Activated naive CD8-positive, alpha-beta T cell treated with anti-CD3 and anti-CD28 coated beads, Interleukin-2, amount 50 U/mL, for 24 hours (primary cell): ENCODE measurements at regions not wholly inside any gene's neighbourhood (a gene's known extent, or its start where the extent isn't known, plus 50 kb on each side); places are given as distances from the start of the nearest gene placed in this dataset.

Experiments used
- ATAC-seq: fragments of 150-1000 bp; cut with Tn5 transposase; one replicate; pipeline ENCODE4 v1.10.0; 2021
- DNase-seq: peaks from one replicate; pipeline ENCODE4 v3.0.0; 2021
- H3K27ac Mint-ChIP-seq: one replicate; pipeline ENCODE4 v1.8.0; 2021; ENCODE audit warnings: mild to moderate bottlenecking, mixed read lengths
- H3K27me3 Mint-ChIP-seq: one replicate; pipeline ENCODE4 v1.8.0; 2021; ENCODE audit warnings: mixed read lengths
- H3K36me3 Mint-ChIP-seq: one replicate; pipeline ENCODE4 v1.8.0; 2021; ENCODE audit warnings: low read depth, mixed read lengths
- H3K4me1 Mint-ChIP-seq: one replicate; pipeline ENCODE4 v1.8.0; 2021; ENCODE audit warnings: mixed read lengths
- H3K4me3 Mint-ChIP-seq: one replicate; pipeline ENCODE4 v1.8.0; 2021; ENCODE audit warnings: mild to moderate bottlenecking, moderate library complexity, mixed read lengths
- H3K9me3 Mint-ChIP-seq: one replicate; pipeline ENCODE4 v1.8.0; 2021; ENCODE audit warnings: mixed read lengths

DNA sequence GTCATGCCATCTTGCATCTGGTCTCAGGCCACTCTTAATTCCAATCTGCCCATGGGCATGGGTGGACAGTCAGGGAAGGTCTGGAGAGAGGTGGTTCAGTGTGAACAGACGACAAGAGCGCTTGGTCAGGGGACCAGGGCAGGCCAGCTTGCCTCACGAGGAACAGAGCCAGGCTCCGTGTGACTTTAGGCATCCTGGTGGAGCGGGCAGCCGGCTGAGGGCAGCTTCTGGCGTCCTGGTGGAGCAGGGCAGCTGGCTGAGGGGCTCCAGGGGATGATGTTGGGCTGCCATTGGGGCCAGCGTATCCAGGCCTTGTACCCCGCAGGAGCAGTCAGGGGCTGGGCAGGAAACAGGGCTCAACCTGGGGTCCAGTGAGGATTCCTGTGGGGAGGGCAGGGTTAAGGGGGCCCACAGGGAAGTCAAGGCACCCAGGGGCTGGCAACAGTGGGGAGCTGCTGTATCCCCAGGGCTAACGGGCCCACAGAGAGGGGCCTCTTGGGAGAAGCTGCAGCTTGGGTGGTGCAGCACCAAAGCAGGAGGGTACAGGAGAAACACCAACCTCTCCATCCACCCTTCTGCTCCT lies 197.9 kb upstream of the TWIST2 start:
- Mint-ChIP-seq H3K27ac (no peak overlapping the region), H3K36me3 (no peaks in the 10 kb centered on the region), H3K9me3 (no peaks in the 10 kb centered on the region), H3K4me1 (no peaks in the 10 kb centered on the region), H3K27me3 (peaks cover 7% of the 10 kb centered on the region), H3K4me3 (no peak overlapping the region)
- DNase-seq (no peak), ATAC-seq (no peak)

DNA sequence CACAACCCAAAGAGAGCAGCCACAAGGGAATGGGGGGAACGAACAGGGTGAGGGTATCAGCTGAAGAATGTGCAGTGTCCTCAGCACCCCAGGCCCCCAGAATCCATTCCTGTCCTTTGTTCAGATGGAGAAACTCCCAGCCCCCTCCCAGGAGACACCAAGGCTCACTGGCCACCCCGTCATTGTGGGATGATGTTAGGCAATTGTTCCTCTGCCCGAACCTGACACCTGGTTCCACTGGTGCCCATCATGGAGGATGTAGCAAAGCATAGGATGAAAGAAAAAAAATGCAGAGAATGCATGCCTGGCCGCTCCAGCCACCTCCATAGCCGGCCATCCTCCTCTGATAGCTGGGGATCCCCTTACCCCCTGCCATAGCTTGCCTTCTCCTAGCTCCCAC lies 197.3 kb upstream of the TWIST2 start:
- Mint-ChIP-seq H3K4me1 (no peaks in the 10 kb centered on the region), H3K36me3 (no peaks in the 10 kb centered on the region), H3K9me3 (no peaks in the 10 kb centered on the region), H3K27me3 (peaks cover 8% of the 10 kb centered on the region), H3K4me3 (no peak overlapping the region), H3K27ac (no peak overlapping the region)
- no peak for DNase-seq
- ATAC-seq = no peak

DNA sequence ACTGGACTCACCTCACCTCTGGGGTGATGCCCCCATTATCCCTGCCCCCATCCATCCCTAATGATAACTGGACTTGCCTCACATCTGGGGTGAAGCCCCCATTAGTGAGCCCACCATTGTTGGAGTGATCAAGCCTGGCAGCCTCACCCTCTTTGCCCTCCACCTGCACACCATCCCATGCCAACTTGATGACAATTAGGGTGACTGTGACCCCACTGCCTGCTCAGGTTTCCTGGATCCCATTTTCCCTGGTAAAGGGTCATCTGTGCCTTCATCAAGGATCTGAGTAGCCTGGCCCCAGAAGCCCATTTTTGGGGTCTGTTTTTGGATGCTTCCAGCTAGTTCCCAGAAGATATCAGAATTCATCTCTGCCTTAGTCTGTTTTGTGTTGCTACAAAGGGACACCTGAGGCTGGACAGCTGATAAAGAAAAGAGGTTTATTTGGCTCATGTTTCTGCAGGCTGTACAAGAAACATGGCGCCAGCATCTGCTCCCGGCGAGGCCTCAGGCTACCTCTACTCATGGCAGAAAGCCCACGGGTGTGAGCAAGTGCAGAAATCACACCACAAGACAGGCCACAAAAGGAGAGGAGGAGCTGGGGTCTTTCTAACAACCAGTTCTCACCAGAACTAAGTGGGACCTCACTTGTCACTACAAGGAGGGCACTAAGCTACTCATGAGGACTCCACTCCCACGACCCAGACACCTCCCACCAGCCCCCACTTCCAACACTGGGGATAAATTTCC lies 196.4 kb upstream of the TWIST2 start:
- H3K4me3 Mint-ChIP-seq = no peak overlapping the region
- H3K27ac Mint-ChIP-seq = no peak overlapping the region
- ATAC-seq = no peak
- no peaks in the 10 kb centered on the region for H3K9me3 Mint-ChIP-seq
- peaks cover 9% of the 10 kb centered on the region for H3K27me3 Mint-ChIP-seq
- H3K36me3 Mint-ChIP-seq = no peaks in the 10 kb centered on the region
- DNase-seq = no peak
- no peaks in the 10 kb centered on the region for H3K4me1 Mint-ChIP-seq

DNA sequence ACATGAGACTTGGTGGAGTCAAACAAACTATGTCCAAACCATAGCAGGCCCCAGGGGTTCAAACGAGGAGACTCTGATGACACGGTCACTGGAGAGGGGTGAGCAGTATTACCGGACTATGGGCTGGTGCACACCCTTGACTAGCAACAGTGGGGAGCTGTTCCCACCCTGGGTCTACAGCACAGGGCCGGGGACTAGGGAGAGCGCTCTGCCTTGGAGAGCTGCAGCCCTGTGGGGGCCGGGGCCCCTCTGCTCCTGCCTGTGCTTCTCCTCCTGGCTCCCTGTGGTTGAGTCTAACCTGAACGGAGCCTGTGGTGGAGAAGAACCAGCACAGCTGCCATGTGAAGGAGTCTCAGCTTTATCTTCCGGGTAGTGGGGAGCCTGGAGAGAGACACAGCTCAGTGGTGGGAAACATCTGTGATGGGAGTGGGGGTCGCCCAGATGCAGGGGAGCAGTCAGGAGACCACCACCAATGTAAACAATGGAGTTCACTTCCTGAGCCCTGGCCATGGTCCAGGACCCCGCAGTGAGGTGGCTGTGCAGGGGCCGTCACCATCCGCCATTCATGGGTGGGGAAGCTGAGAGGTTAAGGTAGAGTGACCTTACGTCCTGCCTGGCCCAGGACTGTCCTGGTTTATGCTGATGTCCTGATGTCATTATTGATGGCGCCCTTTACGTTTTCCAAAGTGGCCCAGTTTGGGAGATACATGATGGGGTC lies 195.7 kb upstream of the TWIST2 start:
- H3K27me3 Mint-ChIP-seq = peaks cover 9% of the 10 kb centered on the region
- DNase-seq (no peak), ATAC-seq (no peak)
- no peaks in the 10 kb centered on the region for H3K36me3 Mint-ChIP-seq
- no peak overlapping the region for H3K27ac Mint-ChIP-seq
- H3K4me3 Mint-ChIP-seq = no peak overlapping the region
- no peaks in the 10 kb centered on the region for H3K9me3 Mint-ChIP-seq
- H3K4me1 Mint-ChIP-seq = no peaks in the 10 kb centered on the region

DNA sequence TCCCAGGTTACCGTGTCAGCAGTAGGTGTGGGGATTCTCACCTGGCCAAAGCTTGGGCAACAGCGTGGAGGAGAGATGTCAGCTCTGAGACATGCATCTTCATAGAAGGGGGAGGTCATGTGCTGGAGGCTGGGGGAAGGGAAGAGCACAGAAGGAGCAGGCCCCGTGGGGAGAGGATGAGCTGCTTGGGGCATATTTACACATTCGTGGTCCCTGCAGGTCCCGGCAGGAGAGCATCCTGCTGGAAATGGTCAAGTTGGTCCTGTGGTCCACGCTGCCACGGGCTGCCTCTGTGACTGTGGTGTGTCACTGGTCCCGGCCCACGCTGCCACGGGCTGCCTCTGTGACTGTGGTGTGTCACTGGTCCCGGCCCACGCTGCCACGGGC lies 195.1 kb upstream of the TWIST2 start:
- Mint-ChIP-seq H3K27me3 (peaks cover 9% of the 10 kb centered on the region), H3K27ac (no peak overlapping the region), H3K9me3 (no peaks in the 10 kb centered on the region), H3K36me3 (no peaks in the 10 kb centered on the region), H3K4me3 (no peak overlapping the region), H3K4me1 (no peaks in the 10 kb centered on the region)
- DNase-seq (no peak), ATAC-seq (no peak)

DNA sequence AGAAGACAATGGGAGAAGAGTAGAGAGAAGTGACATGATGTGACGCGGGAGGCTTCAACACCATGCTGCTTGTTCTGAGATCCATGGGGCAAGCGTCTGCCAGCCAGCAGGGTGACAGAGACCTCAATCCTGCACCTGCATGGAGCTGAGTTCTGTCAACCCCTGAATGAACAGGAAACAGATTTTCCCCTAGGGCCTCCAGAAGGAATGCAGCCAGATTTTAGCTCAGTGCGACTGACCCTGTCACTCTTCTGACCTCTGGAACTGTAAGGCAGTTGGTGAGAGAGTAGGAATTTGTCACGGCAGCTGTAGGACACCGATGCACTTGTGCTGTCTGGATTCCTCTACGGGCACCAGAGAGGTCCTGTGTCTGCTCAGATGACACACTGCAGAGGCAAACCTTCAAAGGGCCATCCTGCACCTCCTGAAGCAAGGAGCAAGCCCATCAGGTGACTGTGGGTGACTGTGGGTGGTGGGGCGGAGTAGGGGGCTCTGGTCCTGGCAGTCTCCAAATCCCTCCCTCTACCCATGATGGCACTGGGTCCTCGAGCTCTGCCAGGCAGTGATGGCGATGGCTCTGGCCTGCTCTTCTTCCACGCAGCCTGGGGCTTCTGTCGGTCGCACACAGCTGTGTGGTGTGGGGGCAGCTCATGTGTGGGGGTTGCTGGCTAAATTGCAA lies 194.3 kb upstream of the TWIST2 start:
- Mint-ChIP-seq H3K9me3 (no peaks in the 10 kb centered on the region), H3K4me3 (no peak overlapping the region), H3K27ac (no peak overlapping the region), H3K36me3 (no peaks in the 10 kb centered on the region), H3K27me3 (peaks cover 9% of the 10 kb centered on the region), H3K4me1 (no peaks in the 10 kb centered on the region)
- ATAC-seq (no peak), DNase-seq (no peak)

DNA sequence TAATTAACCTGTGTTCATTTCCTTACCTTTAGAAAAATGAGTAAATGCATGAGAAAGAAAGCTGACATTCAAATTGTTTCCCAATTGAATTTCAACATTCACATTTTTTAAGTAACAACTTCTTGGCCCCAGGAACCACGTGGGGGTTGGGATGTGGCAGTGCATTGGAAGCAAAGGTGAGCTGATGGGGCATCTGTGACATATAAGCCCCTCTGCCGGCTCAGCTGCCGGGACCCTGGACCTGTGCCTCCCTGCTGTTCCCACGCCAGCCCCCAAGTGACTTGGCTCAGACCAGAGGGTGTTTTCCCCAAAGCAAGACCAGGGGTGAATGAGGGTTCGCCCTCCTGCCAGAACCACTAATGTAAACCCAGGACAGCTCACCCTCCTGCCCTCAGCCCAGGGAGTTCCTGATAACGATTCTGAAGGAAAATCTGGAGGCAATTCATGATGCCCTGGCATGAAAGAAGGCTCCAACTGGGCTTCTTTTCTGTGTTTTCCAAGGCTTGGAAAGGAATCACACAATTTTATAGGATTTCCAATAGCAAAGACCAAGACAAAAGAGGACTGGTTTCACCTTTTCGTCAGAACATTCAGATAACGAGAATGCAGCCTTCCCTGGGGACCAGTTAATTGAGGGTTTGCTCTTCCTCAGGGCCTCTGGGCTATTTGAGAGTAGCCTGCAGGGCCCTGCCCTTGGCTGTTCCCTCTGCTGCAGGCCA lies 193.2 kb upstream of the TWIST2 start:
- Mint-ChIP-seq H3K36me3 (no peaks in the 10 kb centered on the region), H3K9me3 (no peaks in the 10 kb centered on the region), H3K27me3 (peaks cover 8% of the 10 kb centered on the region), H3K27ac (no peak overlapping the region), H3K4me1 (no peaks in the 10 kb centered on the region), H3K4me3 (no peak overlapping the region)
- no peak for ATAC-seq
- DNase-seq = no peak

DNA sequence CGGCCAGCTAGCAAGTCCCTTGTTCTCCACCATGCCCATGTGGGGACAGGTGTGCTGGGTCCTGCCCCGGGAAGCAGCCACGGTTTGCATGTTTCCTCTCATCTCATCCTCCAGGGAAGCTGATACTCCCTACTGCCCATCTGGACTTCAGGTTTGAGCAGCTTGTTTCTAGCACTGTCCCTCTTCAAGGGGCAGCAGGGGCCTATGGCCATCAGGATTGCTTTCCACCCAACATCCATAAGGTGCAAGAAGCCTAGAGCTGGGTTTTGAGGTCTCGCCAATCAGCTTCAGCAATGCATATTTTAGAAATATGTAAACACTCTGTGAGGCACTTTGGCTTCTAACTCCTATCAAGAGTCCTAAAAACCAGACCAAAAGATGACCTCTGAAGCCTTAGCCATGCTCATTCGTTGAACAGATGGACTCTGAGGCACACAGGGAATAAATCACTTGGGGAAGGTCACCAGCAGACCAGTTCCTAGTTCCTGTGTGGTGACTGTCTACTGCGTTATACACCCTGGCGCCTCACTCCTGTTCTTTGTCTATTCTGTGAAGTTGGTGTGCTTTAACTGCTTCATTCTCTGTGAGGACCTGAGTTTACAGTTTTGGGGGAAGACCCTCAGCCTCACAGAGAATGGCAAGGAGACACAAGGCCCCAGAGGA lies 192.6 kb upstream of the TWIST2 start:
- no peaks in the 10 kb centered on the region for H3K9me3 Mint-ChIP-seq
- H3K27ac Mint-ChIP-seq = no peak overlapping the region
- DNase-seq (no peak), ATAC-seq (no peak)
- no peaks in the 10 kb centered on the region for H3K36me3 Mint-ChIP-seq
- peaks cover 5% of the 10 kb centered on the region for H3K27me3 Mint-ChIP-seq
- H3K4me3 Mint-ChIP-seq = no peak overlapping the region
- H3K4me1 Mint-ChIP-seq = no peaks in the 10 kb centered on the region

DNA sequence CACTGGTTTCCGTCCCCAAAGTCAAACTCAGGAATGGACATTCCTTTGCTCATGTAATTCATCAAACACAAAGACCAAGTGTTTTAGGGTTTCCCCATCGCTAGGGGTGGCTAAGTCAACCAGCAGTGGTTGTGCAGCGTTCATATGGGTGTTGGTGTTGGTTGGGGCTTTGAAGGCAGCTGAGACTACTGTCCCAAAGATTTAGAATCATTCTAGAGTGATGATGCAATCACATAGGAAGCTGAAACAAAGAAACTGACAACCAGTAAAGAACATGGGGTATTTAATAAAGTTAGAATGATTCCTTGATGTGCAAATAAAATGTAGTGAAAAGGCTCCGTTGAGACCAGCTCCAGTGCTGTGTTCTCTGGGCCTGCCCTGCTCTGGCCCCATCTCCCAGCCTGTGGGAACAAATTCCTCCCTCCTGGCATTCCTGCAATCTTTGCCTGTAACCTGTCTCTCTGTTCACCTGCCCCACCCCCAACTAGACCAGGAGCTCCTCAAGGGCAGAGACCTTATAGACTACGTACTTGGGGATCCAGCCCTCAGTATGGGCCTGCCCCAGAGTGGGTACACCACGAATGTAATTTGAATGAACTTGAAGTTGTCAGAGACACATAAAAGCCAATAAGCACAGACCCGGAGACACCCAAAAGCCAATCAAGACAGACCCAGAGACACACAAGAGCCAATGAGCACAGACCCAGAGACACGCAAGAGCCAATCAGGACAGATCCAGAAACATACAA lies 191.7 kb upstream of the TWIST2 start:
- peaks cover 5% of the 10 kb centered on the region for H3K27me3 Mint-ChIP-seq
- no peak overlapping the region for H3K27ac Mint-ChIP-seq
- no peak overlapping the region for H3K4me3 Mint-ChIP-seq
- DNase-seq (no peak), ATAC-seq (no peak)
- peaks cover 1% of the 10 kb centered on the region for H3K9me3 Mint-ChIP-seq
- H3K36me3 Mint-ChIP-seq = no peaks in the 10 kb centered on the region
- no peaks in the 10 kb centered on the region for H3K4me1 Mint-ChIP-seq

DNA sequence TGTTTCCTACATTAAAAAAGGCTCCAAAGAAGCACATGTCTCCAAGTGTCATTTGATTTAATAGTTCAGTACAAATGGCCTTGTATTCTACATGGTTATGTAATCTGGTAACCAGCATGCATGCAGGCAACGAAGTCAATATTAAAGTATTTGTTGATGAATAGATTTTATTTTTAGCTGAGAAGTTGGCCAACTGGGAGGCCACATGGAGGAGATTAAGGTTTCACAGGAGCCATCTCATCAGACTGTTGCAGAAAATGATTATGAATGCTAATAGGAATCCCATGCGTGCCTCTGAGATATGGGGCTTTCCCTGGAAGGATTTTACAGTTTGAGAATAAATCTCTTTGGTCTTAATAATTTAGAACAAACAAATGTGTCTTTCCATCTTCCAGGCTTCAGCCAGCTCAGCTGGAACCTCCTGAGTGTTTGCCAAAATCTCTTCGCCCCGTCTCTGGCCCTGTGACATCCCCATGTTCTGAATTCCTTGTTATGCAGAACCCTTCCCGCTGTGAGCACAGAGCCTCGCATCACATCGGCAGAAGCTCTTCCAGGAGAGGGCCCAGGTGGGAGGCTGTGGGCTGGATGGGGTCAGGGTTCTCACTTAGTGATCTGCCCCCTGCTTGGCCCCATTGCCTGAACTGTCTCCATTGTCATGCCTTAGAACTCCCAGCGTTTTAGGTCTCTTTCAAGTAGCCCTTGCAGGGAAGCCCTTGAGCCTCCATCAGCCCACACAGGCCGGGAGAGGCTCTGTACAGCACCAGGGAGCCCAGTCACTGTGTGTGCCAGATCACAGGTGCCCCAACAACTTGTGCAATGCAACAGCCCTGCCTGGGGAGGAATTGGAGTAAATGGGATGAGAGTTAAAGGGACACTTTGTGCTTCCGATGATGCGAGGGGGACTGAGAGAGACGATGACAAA lies 190.5 kb upstream of the TWIST2 start:
- DNase-seq = no peak
- H3K4me3 Mint-ChIP-seq = no peak overlapping the region
- peaks cover 4% of the 10 kb centered on the region for H3K9me3 Mint-ChIP-seq
- peaks cover 2% of the 10 kb centered on the region for H3K27me3 Mint-ChIP-seq
- ATAC-seq = no peak
- no peaks in the 10 kb centered on the region for H3K4me1 Mint-ChIP-seq
- no peak overlapping the region for H3K27ac Mint-ChIP-seq
- no peaks in the 10 kb centered on the region for H3K36me3 Mint-ChIP-seq

DNA sequence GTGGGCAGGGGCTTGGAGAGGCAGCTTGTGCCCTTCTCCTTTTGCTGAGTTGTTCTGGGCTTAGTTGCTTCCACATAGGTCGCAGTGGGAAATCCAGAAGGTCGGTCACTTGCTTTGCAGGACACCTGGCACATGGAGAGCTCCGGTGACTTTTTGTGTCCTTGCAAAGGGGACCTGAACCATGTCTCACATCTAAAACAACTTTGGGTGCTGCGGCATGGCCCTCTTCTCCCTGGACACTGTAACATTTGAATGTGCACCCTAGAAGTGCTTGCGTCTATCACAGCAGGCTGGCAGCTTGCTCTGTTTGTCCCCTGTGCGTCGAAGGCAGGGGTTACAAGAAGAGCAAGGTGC lies 189.9 kb upstream of the TWIST2 start:
- no peak overlapping the region for H3K27ac Mint-ChIP-seq
- ATAC-seq = no peak
- H3K4me1 Mint-ChIP-seq = no peaks in the 10 kb centered on the region
- H3K27me3 Mint-ChIP-seq = peaks cover 6% of the 10 kb centered on the region
- no peak for DNase-seq
- peaks cover 9% of the 10 kb centered on the region for H3K9me3 Mint-ChIP-seq
- H3K4me3 Mint-ChIP-seq = no peak overlapping the region
- H3K36me3 Mint-ChIP-seq = no peaks in the 10 kb centered on the region

DNA sequence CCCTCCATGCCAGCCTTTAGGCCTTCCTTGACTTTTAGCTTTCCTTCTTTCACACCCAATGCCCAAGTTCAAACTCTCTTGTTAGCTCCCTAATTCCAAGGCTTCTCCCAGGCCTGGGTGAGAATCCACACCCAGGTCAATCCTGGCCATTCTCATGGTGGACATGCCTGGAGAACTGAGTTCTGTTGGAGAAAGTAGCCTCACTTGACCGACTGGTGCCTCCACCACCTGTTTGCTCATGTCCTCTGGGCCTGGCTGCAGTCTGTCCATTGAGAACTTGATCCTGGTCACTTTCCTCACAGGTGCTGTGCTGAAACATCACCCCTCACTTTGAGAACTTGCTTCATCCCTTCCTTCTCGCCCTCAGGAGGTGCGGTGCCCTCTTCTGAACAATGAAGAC lies 189.1 kb upstream of the TWIST2 start:
- Mint-ChIP-seq H3K4me3 (no peak overlapping the region), H3K9me3 (peaks cover 13% of the 10 kb centered on the region), H3K4me1 (no peaks in the 10 kb centered on the region), H3K36me3 (no peaks in the 10 kb centered on the region), H3K27ac (no peak overlapping the region), H3K27me3 (peaks cover 7% of the 10 kb centered on the region)
- ATAC-seq (no peak), DNase-seq (no peak)

DNA sequence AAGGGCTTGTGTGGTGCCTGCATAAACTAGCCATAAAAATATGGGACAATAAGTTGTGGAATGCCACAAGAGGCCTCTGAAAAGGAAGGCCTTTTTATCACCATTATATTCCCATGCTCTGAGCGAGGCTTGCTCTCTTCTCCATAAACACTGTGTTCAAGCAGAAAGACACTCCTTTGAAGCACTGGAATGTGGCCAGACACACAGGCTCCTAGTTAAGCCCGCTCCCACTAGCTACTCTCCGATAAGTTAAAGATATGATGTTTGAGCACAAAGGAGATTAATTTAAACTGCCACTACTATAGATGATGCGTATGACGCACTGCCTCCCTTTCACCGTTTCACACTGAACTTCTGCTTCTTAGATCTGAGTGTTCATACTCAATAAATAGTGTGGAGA lies 188.7 kb upstream of the TWIST2 start:
- Mint-ChIP-seq H3K36me3 (no peaks in the 10 kb centered on the region), H3K27ac (no peak overlapping the region), H3K4me1 (no peaks in the 10 kb centered on the region), H3K9me3 (peaks cover 13% of the 10 kb centered on the region), H3K27me3 (peaks cover 9% of the 10 kb centered on the region), H3K4me3 (no peak overlapping the region)
- ATAC-seq (no peak), DNase-seq (no peak)
